Transverse colon (tissue), 3 donors: ENCODE measurements at regions not wholly inside any gene's neighbourhood (a gene's known extent, or its start where the extent isn't known, plus 50 kb on each side); places are given as distances from the start of the nearest gene placed in this dataset.

Experiments
- EP300 ChIP-seq: sonication (generic); formaldehyde crosslinking; IDR thresholded peaks from one replicate; pipeline ENCODE4 v1.6.1; 2017; ENCODE audit warnings: antibody characterized with exemption, low read depth
- POLR2A ChIP-seq: fragments of 450-650 bp; IDR thresholded peaks from one replicate; pipeline ENCODE4 v1.6.1; 2016; ENCODE audit warnings: antibody characterized with exemption, mild to moderate bottlenecking, moderate library complexity
- TF ChIP-seq, protein P1 (sequence below), 5 experiments: fragments of 200-600 bp in 3 of 5; fragments of 450-650 bp in 2 of 5; sonication (generic) in 3 of 5; IDR thresholded peaks; 1 replicate in 2 of 5; 2 replicates in 3 of 5; pipeline ENCODE4 v1.5.1; 2016 to 2017; ENCODE audit warnings: antibody characterized with exemption in 5 of 5, inconsistent platforms in 3 of 5, mild to moderate bottlenecking in 2 of 5, moderate library complexity in 1 of 5

DNA sequence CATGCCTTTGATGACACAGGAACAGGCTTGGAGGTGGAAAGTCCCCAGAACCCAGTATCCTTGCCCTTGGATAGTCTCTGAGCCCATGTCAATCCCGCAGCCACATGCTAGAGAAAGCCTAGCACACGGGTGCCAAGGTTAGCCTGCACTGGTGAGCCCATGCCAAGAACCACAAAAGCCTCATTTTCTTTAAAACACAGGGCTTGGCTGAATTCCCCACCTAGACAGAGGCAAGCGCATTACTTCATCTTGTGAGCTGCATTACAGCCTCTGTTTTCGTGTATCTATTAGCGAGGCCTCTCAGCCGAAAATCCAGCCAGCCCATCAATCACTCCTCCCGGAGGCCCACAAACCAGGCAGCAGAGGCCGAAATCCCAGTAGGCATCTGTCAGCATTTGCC lies 314.9 kb upstream of the AUTS2 start:
- TF ChIP-seq POLR2A (no peak), EP300 (no peak)
- TF ChIP-seq, protein P1, sequence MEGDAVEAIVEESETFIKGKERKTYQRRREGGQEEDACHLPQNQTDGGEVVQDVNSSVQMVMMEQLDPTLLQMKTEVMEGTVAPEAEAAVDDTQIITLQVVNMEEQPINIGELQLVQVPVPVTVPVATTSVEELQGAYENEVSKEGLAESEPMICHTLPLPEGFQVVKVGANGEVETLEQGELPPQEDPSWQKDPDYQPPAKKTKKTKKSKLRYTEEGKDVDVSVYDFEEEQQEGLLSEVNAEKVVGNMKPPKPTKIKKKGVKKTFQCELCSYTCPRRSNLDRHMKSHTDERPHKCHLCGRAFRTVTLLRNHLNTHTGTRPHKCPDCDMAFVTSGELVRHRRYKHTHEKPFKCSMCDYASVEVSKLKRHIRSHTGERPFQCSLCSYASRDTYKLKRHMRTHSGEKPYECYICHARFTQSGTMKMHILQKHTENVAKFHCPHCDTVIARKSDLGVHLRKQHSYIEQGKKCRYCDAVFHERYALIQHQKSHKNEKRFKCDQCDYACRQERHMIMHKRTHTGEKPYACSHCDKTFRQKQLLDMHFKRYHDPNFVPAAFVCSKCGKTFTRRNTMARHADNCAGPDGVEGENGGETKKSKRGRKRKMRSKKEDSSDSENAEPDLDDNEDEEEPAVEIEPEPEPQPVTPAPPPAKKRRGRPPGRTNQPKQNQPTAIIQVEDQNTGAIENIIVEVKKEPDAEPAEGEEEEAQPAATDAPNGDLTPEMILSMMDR (IDR thresholded peaks at IDR 0.05): no peak
